Pancreas (tissue), 10 donors: ENCODE measurements at regions not wholly inside any gene's neighbourhood (a gene's known extent, or its start where the extent isn't known, plus 50 kb on each side); places are given as distances from the start of the nearest gene placed in this dataset.

Experiments
- ATAC-seq, 4 donors: fragments of 200-7000 bp; cut with Tn5 transposase; one replicate each; pipeline versions ENCODE4 v1.8.0 to v1.9.1; 2020; ENCODE audit warnings: mild to moderate bottlenecking in 4 of 4, moderate library complexity in 4 of 4
- DNase-seq, 6 donors: peaks; one replicate each; pipeline ENCODE4 v3.0.0-alpha.2; 2020
- FAIRE-seq: peaks from 2 replicates; lab custom pipeline; 2012; peaks lifted over from hg19 to GRCh38; lab: Jason Lieb, UNC
- H3K27ac ChIP-seq, 4 donors: fragments of 200-600 bp; sonication (generic); 1 replicate in 3 of 4; 2 replicates in 1 of 4; pipeline versions ENCODE4 v1.5.0 to v1.8.0; 2020
- H3K27me3 ChIP-seq, 4 donors: fragments of 200-600 bp; one replicate each; pipeline ENCODE4 v1.8.0; 2021
- H3K36me3 ChIP-seq, 3 donors: fragments of 200-600 bp; sonication (generic) in 1 of 3; one replicate each; pipeline versions ENCODE4 v1.5.0 to v1.8.0; 2020 to 2021
- H3K4me1 ChIP-seq, 3 donors: fragments of 200-600 bp; one replicate each; pipeline ENCODE4 v1.8.0; 2021
- H3K4me3 ChIP-seq, 4 donors: fragments of 200-600 bp; sonication (generic) in 2 of 4; one replicate each; pipeline versions ENCODE4 v1.5.0 to v1.8.0; 2020 to 2021
- H3K9me3 ChIP-seq, 4 donors: fragments of 200-600 bp; one replicate each; pipeline ENCODE4 v1.8.0; 2021
- WGBS, 2 donors: extraction: QIAGEN DNeasy Blood & Tissue Kit; methylation state at CpG; one replicate each; pipeline ENCODE4 v1.1.7; 2013; 5-methylcytosine and 5-hydroxymethylcytosine counted together
- intact Hi-C, 3 donors: fragments of 100-400 bp; cut with DNase I; formaldehyde crosslinking; loops; one replicate each; pipeline versions ENCODE4 v1.11.1 to v1.14.2; 2022
- TF ChIP-seq, protein P1 (sequence below), 4 donors: fragments of 200-600 bp; sonication (generic) in 3 of 4; IDR thresholded peaks; one replicate each; pipeline versions ENCODE4 v1.5.0 to v1.8.0; 2021; ENCODE audit warnings: antibody characterized with exemption in 4 of 4
- donor health status: healthy with polysubstance abuse.
- donor health status: DM: no; HTN: no; CAD: no; lungs with moderate emphysema.
- donor health status: DM: no; HTN: no; CAD: no.
- donor health status: control.
- donor health status: control.
- donor health status: Bipolar disorder and iron deficiency.
- donor health status: DM: yes; HTN: yes; CAD: no.
- donor health status: DM: no; HTN: no; CAD: no.
- donor health status: DM: no; HTN: no; CAD: no.
- donor health status: DM: yes; HTN: yes; CAD: no.

DNA sequence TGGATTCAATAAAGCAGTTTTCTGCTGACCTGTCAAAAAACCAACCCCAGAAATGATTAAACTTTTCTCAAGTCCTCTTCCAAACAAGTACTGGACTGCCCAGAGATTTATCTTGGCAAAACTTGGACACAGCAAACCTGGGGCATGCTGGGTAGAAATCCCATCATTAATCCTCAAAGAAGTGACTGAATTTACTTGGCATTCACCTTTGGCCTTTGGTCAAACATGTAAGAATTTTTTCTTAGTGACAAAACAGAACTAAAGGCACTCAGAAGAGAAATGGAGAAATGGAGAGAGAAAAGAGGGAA is 248.6 kb upstream of the NREP start:
- Histone ChIP-seq H3K27me3 (no peaks in the 10 kb centered on the region), H3K4me3 (no peak overlapping the region), H3K9me3 (no peaks in the 10 kb centered on the region), H3K27ac (no peak overlapping the region), H3K36me3 (no peaks in the 10 kb centered on the region), H3K4me1 (no peaks in the 10 kb centered on the region)
- no peak for DNase-seq
- TF ChIP-seq, protein P1, sequence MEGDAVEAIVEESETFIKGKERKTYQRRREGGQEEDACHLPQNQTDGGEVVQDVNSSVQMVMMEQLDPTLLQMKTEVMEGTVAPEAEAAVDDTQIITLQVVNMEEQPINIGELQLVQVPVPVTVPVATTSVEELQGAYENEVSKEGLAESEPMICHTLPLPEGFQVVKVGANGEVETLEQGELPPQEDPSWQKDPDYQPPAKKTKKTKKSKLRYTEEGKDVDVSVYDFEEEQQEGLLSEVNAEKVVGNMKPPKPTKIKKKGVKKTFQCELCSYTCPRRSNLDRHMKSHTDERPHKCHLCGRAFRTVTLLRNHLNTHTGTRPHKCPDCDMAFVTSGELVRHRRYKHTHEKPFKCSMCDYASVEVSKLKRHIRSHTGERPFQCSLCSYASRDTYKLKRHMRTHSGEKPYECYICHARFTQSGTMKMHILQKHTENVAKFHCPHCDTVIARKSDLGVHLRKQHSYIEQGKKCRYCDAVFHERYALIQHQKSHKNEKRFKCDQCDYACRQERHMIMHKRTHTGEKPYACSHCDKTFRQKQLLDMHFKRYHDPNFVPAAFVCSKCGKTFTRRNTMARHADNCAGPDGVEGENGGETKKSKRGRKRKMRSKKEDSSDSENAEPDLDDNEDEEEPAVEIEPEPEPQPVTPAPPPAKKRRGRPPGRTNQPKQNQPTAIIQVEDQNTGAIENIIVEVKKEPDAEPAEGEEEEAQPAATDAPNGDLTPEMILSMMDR (IDR thresholded peaks at IDR 0.05) = no peak
- intact Hi-C loops = no loop called here
- no peak for FAIRE-seq
- ATAC-seq = no peak

DNA sequence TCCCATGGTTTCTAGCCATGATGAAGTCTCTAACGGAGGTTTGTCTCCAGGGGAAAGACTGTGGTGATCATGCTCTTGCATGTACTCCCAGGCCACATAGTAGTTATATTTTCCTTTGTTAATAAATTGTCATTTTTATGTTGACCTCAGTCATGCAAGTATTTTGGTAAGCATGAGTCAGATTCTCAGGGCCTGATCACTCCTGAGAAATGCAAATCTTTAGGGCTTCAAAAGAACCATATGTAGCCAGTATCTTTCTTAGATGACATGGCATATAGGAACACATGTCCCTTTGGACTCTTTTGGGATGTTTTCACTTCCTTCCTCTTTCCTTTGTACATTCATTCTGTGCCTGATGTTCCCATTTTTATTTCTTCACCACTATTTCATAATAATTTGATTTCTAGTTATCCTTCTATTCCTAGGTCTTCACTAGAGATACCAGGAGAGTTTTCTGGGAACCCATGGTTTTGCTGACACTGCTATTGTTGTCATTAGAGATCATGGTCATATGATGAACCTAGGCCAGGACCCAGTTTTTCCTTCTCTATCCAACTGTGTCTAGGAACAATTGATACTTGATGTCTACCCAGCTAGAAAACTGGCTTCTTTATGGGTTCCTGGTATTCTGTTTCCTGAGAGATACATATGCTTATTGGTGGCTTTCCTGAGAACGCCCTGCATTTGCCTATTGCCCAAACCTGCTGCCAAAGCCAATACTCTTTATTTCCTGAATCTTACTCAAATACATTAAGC is 248.1 kb upstream of the NREP start:
- DNase-seq = no peak
- intact Hi-C loops = no loop called here
- no peak for ATAC-seq
- Histone ChIP-seq H3K36me3 (no peaks in the 10 kb centered on the region), H3K4me1 (no peaks in the 10 kb centered on the region), H3K27ac (no peak overlapping the region), H3K9me3 (no peaks in the 10 kb centered on the region), H3K4me3 (no peak overlapping the region), H3K27me3 (no peaks in the 10 kb centered on the region)
- FAIRE-seq = no peak
- 82 to 90% methylated on average over 2 of the region's 2 CpGs for WGBS, 2 donors
- TF ChIP-seq, protein P1 (IDR thresholded peaks at IDR 0.05) = no peak

GRCh38 chr5:112002376-112002775 is 245.4 kb upstream of the NREP start:
- FAIRE-seq (no peak), DNase-seq (no peak), ATAC-seq (no peak)
- intact Hi-C loops = no loop called here
- TF ChIP-seq, protein P1 (IDR thresholded peaks at IDR 0.05) = no peak
- H3K36me3 ChIP-seq = no peaks in the 10 kb centered on the region
- H3K9me3 ChIP-seq = no peaks in the 10 kb centered on the region
- no peak overlapping the region for H3K4me3 ChIP-seq
- H3K27ac ChIP-seq = no peak overlapping the region
- no peaks in the 10 kb centered on the region for H3K4me1 ChIP-seq
- H3K27me3 ChIP-seq = no peaks in the 10 kb centered on the region

DNA sequence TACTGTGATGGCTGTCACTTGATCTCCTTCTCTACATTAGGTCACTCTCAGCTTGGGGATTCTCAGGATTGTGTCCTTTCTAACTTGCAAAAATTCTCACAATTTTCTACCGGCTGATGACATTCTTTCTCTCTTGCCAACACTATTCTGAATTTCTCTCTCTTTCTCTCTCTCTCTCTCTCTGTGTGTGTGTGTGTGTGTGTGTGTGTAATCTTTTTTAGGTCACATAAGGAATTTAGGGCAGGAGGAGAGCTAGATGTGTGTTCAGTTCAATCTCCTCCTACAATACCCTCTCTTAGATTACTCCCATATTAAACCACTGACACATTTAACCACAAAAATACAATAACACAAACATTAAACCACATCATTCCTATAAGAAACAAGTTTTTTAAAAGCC is 242.3 kb upstream of the NREP start:
- no peaks in the 10 kb centered on the region for H3K27me3 ChIP-seq
- no peak overlapping the region for H3K4me3 ChIP-seq
- ATAC-seq (no peak), DNase-seq (no peak), FAIRE-seq (no peak)
- H3K36me3 ChIP-seq = no peaks in the 10 kb centered on the region
- no peaks in the 10 kb centered on the region for H3K9me3 ChIP-seq
- WGBS, 2 donors = 90 to 91% methylated on average over 1 of the region's 1 CpG
- no peak overlapping the region for H3K27ac ChIP-seq
- TF ChIP-seq, protein P1 (IDR thresholded peaks at IDR 0.05) = no peak
- no peaks in the 10 kb centered on the region for H3K4me1 ChIP-seq
- intact Hi-C loops = no loop called here

DNA sequence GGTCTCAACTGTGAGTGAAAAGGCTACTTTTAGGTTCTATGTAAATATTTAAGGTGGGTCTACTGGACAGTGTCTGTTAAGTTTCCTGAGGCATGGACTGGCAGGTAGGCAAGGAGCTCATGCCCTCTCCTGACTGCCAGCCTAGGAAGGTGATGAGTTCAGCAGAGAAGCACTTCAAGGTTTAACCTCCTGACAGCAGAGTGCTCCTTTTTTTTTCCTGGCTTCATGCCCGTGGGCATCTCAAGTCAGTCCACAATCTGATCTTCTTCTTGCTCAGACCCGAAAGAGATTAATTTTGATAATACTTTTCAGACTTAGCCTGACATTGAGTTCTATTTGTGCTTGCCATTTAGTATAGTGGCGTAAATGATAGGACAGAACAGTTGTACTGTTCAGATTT is 241.9 kb upstream of the NREP start:
- no peaks in the 10 kb centered on the region for H3K9me3 ChIP-seq
- FAIRE-seq = no peak

More for the DNA sequence above, 241.9 kb upstream of the NREP start:
- DNase-seq (no peak), ATAC-seq (no peak)
- intact Hi-C loops = no loop called here
- H3K27ac ChIP-seq = no peak overlapping the region
- no peak overlapping the region for H3K4me3 ChIP-seq
- TF ChIP-seq, protein P1 (IDR thresholded peaks at IDR 0.05) = no peak
- WGBS, 2 donors = 57 to 67% methylated on average over 3 of the region's 3 CpGs
- no peaks in the 10 kb centered on the region for H3K36me3 ChIP-seq
- no peaks in the 10 kb centered on the region for H3K27me3 ChIP-seq
- H3K4me1 ChIP-seq = no peaks in the 10 kb centered on the region
